ENCODE measurements at regions not wholly inside any gene's neighbourhood (a gene's known extent, or its start where the extent isn't known, plus 50 kb on each side); places are given as distances from the start of the nearest gene placed in this dataset.
"Not testable (repeated sequence)": the region's sequence is repeated elsewhere in the genome, so short reads cannot be mapped to it uniquely, and the experiment has no call there.

GRCh38 chr9:108254236-108254635 lies 601.5 kb downstream of the ACTL7B start:
- Histone ChIP-seq H3K4me3 (ENCODE audit: low read length in 3 of 3) (no peak overlapping the region), H3K27me3 (ENCODE audit: control insufficient read depth in 3 of 3, insufficient read depth in 3 of 3, low read length in 3 of 3) (no peaks in the 10 kb centered on the region), H3K9me3 (ENCODE audit: control insufficient read depth in 3 of 3, low read length in 3 of 3) (no peaks in the 10 kb centered on the region), H3K36me3 (ENCODE audit: control insufficient read depth in 3 of 3, insufficient read depth in 3 of 3, low read length in 3 of 3) (no peaks in the 10 kb centered on the region), H3K4me1 (ENCODE audit: control insufficient read depth in 3 of 3, insufficient read depth in 3 of 3, low read length in 3 of 3) (no peaks in the 10 kb centered on the region), H3K27ac (ENCODE audit: low read depth, low read length) (no peak overlapping the region), H3K9ac (ENCODE audit: low read depth in 1 of 3, low read length in 3 of 3) (no peak overlapping the region)

GRCh38 chr9:108247391-108247790 lies 608.4 kb downstream of the ACTL7B start:
- not testable (repeated sequence) for H3K27me3 ChIP-seq (ENCODE audit: control insufficient read depth in 3 of 3, insufficient read depth in 3 of 3, low read length in 3 of 3); H3K4me1 ChIP-seq (ENCODE audit: control insufficient read depth in 3 of 3, insufficient read depth in 3 of 3, low read length in 3 of 3); H3K9me3 ChIP-seq (ENCODE audit: control insufficient read depth in 3 of 3, low read length in 3 of 3); H3K4me3 ChIP-seq (ENCODE audit: low read length in 3 of 3); H3K36me3 ChIP-seq (ENCODE audit: control insufficient read depth in 3 of 3, insufficient read depth in 3 of 3, low read length in 3 of 3); H3K27ac ChIP-seq (ENCODE audit: low read depth, low read length); H3K9ac ChIP-seq (ENCODE audit: low read depth in 1 of 3, low read length in 3 of 3)

GRCh38 chr9:108245901-108246300 lies 609.9 kb downstream of the ACTL7B start:
- no peak overlapping the region for H3K27ac ChIP-seq (ENCODE audit: low read depth, low read length)
- H3K9ac ChIP-seq (ENCODE audit: low read depth in 1 of 3, low read length in 3 of 3): no peak overlapping the region
- H3K4me3 ChIP-seq (ENCODE audit: low read length in 3 of 3): no peak overlapping the region
- no peaks in the 10 kb centered on the region for H3K27me3 ChIP-seq (ENCODE audit: control insufficient read depth in 3 of 3, insufficient read depth in 3 of 3, low read length in 3 of 3)
- no peaks in the 10 kb centered on the region for H3K4me1 ChIP-seq (ENCODE audit: control insufficient read depth in 3 of 3, insufficient read depth in 3 of 3, low read length in 3 of 3)
- no peaks in the 10 kb centered on the region for H3K36me3 ChIP-seq (ENCODE audit: control insufficient read depth in 3 of 3, insufficient read depth in 3 of 3, low read length in 3 of 3)
- no peaks in the 10 kb centered on the region for H3K9me3 ChIP-seq (ENCODE audit: control insufficient read depth in 3 of 3, low read length in 3 of 3)

- Histone ChIP-seq H3K4me1 (ENCODE audit: control insufficient read depth in 3 of 3, insufficient read depth in 3 of 3, low read length in 3 of 3) (no peaks in the 10 kb centered on the region), H3K27me3 (ENCODE audit: control insufficient read depth in 3 of 3, insufficient read depth in 3 of 3, low read length in 3 of 3) (no peaks in the 10 kb centered on the region), H3K9ac (ENCODE audit: low read depth in 1 of 3, low read length in 3 of 3) (no peak overlapping the region), H3K36me3 (ENCODE audit: control insufficient read depth in 3 of 3, insufficient read depth in 3 of 3, low read length in 3 of 3) (no peaks in the 10 kb centered on the region), H3K4me3 (ENCODE audit: low read length in 3 of 3) (no peak overlapping the region), H3K27ac (ENCODE audit: low read depth, low read length) (no peak overlapping the region), H3K9me3 (ENCODE audit: control insufficient read depth in 3 of 3, low read length in 3 of 3) (no peaks in the 10 kb centered on the region)
Observed at GRCh38 chr9:108245331-108245730, 610.5 kb downstream of the ACTL7B start.

GRCh38 chr9:108244686-108245085 lies 611.1 kb downstream of the ACTL7B start:
- H3K9ac ChIP-seq (ENCODE audit: low read depth in 1 of 3, low read length in 3 of 3): no peak overlapping the region
- H3K36me3 ChIP-seq (ENCODE audit: control insufficient read depth in 3 of 3, insufficient read depth in 3 of 3, low read length in 3 of 3): no peaks in the 10 kb centered on the region
- no peaks in the 10 kb centered on the region for H3K27me3 ChIP-seq (ENCODE audit: control insufficient read depth in 3 of 3, insufficient read depth in 3 of 3, low read length in 3 of 3)
- no peak overlapping the region for H3K27ac ChIP-seq (ENCODE audit: low read depth, low read length)
- H3K4me3 ChIP-seq (ENCODE audit: low read length in 3 of 3): no peak overlapping the region
- H3K4me1 ChIP-seq (ENCODE audit: control insufficient read depth in 3 of 3, insufficient read depth in 3 of 3, low read length in 3 of 3): no peaks in the 10 kb centered on the region
- no peaks in the 10 kb centered on the region for H3K9me3 ChIP-seq (ENCODE audit: control insufficient read depth in 3 of 3, low read length in 3 of 3)

GRCh38 chr9:108241384-108242073 lies 614.3 kb downstream of the ACTL7B start:
- peaks cover 0 to 2% (median 0%) of the 10 kb centered on the region in 3 donors for H3K9me3 ChIP-seq (ENCODE audit: control insufficient read depth in 3 of 3, low read length in 3 of 3)
- H3K36me3 ChIP-seq (ENCODE audit: control insufficient read depth in 3 of 3, insufficient read depth in 3 of 3, low read length in 3 of 3): no peaks in the 10 kb centered on the region
- H3K27me3 ChIP-seq (ENCODE audit: control insufficient read depth in 3 of 3, insufficient read depth in 3 of 3, low read length in 3 of 3): no peaks in the 10 kb centered on the region
- H3K4me3 ChIP-seq (ENCODE audit: low read length in 3 of 3): no peak overlapping the region
- no peak overlapping the region for H3K9ac ChIP-seq (ENCODE audit: low read depth in 1 of 3, low read length in 3 of 3)
- H3K4me1 ChIP-seq (ENCODE audit: control insufficient read depth in 3 of 3, insufficient read depth in 3 of 3, low read length in 3 of 3): no peaks in the 10 kb centered on the region
- no peak overlapping the region for H3K27ac ChIP-seq (ENCODE audit: low read depth, low read length)

GRCh38 chr9:108239696-108240321 lies 616.0 kb downstream of the ACTL7B start:
- Histone ChIP-seq H3K9ac (ENCODE audit: low read depth in 1 of 3, low read length in 3 of 3) (no peak overlapping the region), H3K4me1 (ENCODE audit: control insufficient read depth in 3 of 3, insufficient read depth in 3 of 3, low read length in 3 of 3) (no peaks in the 10 kb centered on the region), H3K36me3 (ENCODE audit: control insufficient read depth in 3 of 3, insufficient read depth in 3 of 3, low read length in 3 of 3) (no peaks in the 10 kb centered on the region), H3K27ac (ENCODE audit: low read depth, low read length) (no peak overlapping the region), H3K4me3 (ENCODE audit: low read length in 3 of 3) (no peak overlapping the region), H3K9me3 (ENCODE audit: control insufficient read depth in 3 of 3, low read length in 3 of 3) (peaks cover 0 to 3% (median 0%) of the 10 kb centered on the region in 3 donors), H3K27me3 (ENCODE audit: control insufficient read depth in 3 of 3, insufficient read depth in 3 of 3, low read length in 3 of 3) (no peaks in the 10 kb centered on the region)

- H3K27ac ChIP-seq (ENCODE audit: low read depth, low read length): no peak overlapping the region
- no peaks in the 10 kb centered on the region for H3K4me1 ChIP-seq (ENCODE audit: control insufficient read depth in 3 of 3, insufficient read depth in 3 of 3, low read length in 3 of 3)
- no peaks in the 10 kb centered on the region for H3K36me3 ChIP-seq (ENCODE audit: control insufficient read depth in 3 of 3, insufficient read depth in 3 of 3, low read length in 3 of 3)
Observed at GRCh38 chr9:108235609-108236008, 620.2 kb downstream of the ACTL7B start.

GRCh38 chr9:108234811-108235210 lies 621.0 kb downstream of the ACTL7B start:
- no peaks in the 10 kb centered on the region for H3K36me3 ChIP-seq (ENCODE audit: control insufficient read depth in 3 of 3, insufficient read depth in 3 of 3, low read length in 3 of 3)
- H3K27me3 ChIP-seq (ENCODE audit: control insufficient read depth in 3 of 3, insufficient read depth in 3 of 3, low read length in 3 of 3): no peaks in the 10 kb centered on the region
- peaks cover 0 to 3% (median 0%) of the 10 kb centered on the region in 3 donors for H3K9me3 ChIP-seq (ENCODE audit: control insufficient read depth in 3 of 3, low read length in 3 of 3)
- H3K9ac ChIP-seq (ENCODE audit: low read depth in 1 of 3, low read length in 3 of 3): no peak overlapping the region
- no peak overlapping the region for H3K27ac ChIP-seq (ENCODE audit: low read depth, low read length)
- H3K4me1 ChIP-seq (ENCODE audit: control insufficient read depth in 3 of 3, insufficient read depth in 3 of 3, low read length in 3 of 3): no peaks in the 10 kb centered on the region
- H3K4me3 ChIP-seq (ENCODE audit: low read length in 3 of 3): no peak overlapping the region

More at GRCh38 chr9:108235609-108236008, 620.2 kb downstream of the ACTL7B start:
- Histone ChIP-seq H3K27me3 (ENCODE audit: control insufficient read depth in 3 of 3, insufficient read depth in 3 of 3, low read length in 3 of 3) (no peaks in the 10 kb centered on the region), H3K4me3 (ENCODE audit: low read length in 3 of 3) (no peak overlapping the region), H3K9me3 (ENCODE audit: control insufficient read depth in 3 of 3, low read length in 3 of 3) (peaks cover 0 to 3% (median 0%) of the 10 kb centered on the region in 3 donors), H3K9ac (ENCODE audit: low read depth in 1 of 3, low read length in 3 of 3) (no peak overlapping the region)

- Histone ChIP-seq H3K9me3 (ENCODE audit: control insufficient read depth in 3 of 3, low read length in 3 of 3) (no peaks in the 10 kb centered on the region), H3K4me3 (ENCODE audit: low read length in 3 of 3) (no peak overlapping the region), H3K9ac (ENCODE audit: low read depth in 1 of 3, low read length in 3 of 3) (no peak overlapping the region), H3K27me3 (ENCODE audit: control insufficient read depth in 3 of 3, insufficient read depth in 3 of 3, low read length in 3 of 3) (peaks cover 0 to 2% (median 0%) of the 10 kb centered on the region in 3 donors), H3K4me1 (ENCODE audit: control insufficient read depth in 3 of 3, insufficient read depth in 3 of 3, low read length in 3 of 3) (no peaks in the 10 kb centered on the region), H3K27ac (ENCODE audit: low read depth, low read length) (no peak overlapping the region), H3K36me3 (ENCODE audit: control insufficient read depth in 3 of 3, insufficient read depth in 3 of 3, low read length in 3 of 3) (no peaks in the 10 kb centered on the region)
Observed at GRCh38 chr9:108225149-108225800, 630.5 kb downstream of the ACTL7B start.
